Loucy (cell line): ENCODE measurements at regions not wholly inside any gene's neighbourhood (a gene's known extent, or its start where the extent isn't known, plus 50 kb on each side); places are given as distances from the start of the nearest gene placed in this dataset.
"Not testable (repeated sequence)": the region's sequence is repeated elsewhere in the genome, so short reads cannot be mapped to it uniquely, and the experiment has no call there.

Source experiments
- CTCF ChIP-seq: fragments of 200-600 bp; sonication (generic); conservative IDR thresholded peaks from 2 replicates; pipeline ENCODE4 v1.5.1; 2014; ENCODE audit warnings: mild to moderate bottlenecking, antibody characterized with exemption, low read length
- EZH2phosphoT487 ChIP-seq: fragments of 200-600 bp; IDR thresholded peaks from 2 replicates; pipeline ENCODE4 v1.6.1; 2018; ENCODE audit warnings: antibody characterized with exemption, mild to moderate bottlenecking, moderate library complexity, borderline replicate concordance

- not testable (repeated sequence) for TF ChIP-seq CTCF, EZH2phosphoT487
Measured at GRCh38 chr4:178015046-178015445, 572.8 kb upstream of the AGA start.
